PC-3 (cell line): ENCODE measurements at regions not wholly inside any gene's neighbourhood (a gene's known extent, or its start where the extent isn't known, plus 50 kb on each side); places are given as distances from the start of the nearest gene placed in this dataset.

ENCODE experiments used
- CTCF ChIP-seq: fragments of 300-600 bp; sonication (generic); conservative IDR thresholded peaks from 2 replicates; pipeline ENCODE4 v1.5.1; 2017; ENCODE audit warnings: antibody characterized with exemption, low read depth, mild to moderate bottlenecking, low read length
- EZH2 ChIP-seq: fragments of 300-600 bp; sonication (generic); IDR thresholded peaks from one replicate; pipeline ENCODE4 v1.6.1; 2017; ENCODE audit warnings: antibody characterized with exemption, mild to moderate bottlenecking, low read length; ENCODE audit not compliant: unreplicated experiment

GRCh38 chr5:82367930-82368329 is 89.8 kb upstream of the RPS23 start:
- TF ChIP-seq EZH2 (no peak), CTCF (no peak)
